HFFc6 (cell line): ENCODE measurements at regions not wholly inside any gene's neighbourhood (a gene's known extent, or its start where the extent isn't known, plus 50 kb on each side); places are given as distances from the start of the nearest gene placed in this dataset.

Experiments
- DNase-seq: peaks from one replicate; pipeline ENCODE4 v3.0.0-alpha.2; 2018
- H3K27ac Mint-ChIP-seq: 2 replicates; pipeline ENCODE4 v1.8.0; 2020; ENCODE audit warnings: mild to moderate bottlenecking, mixed read lengths
- H3K27me3 Mint-ChIP-seq: 2 replicates; pipeline ENCODE4 v1.8.0; 2021; ENCODE audit warnings: mild to moderate bottlenecking, moderate library complexity, mixed read lengths; ENCODE audit not compliant: insufficient read depth
- H3K36me3 Mint-ChIP-seq: 2 replicates; pipeline ENCODE4 v1.8.0; 2021; ENCODE audit warnings: low read depth, mixed read lengths
- H3K4me1 Mint-ChIP-seq: 2 replicates; pipeline ENCODE4 v1.8.0; 2020; ENCODE audit warnings: low read depth, mixed read lengths
- H3K4me3 Mint-ChIP-seq: 2 replicates; pipeline ENCODE4 v1.8.0; 2020; ENCODE audit warnings: mild to moderate bottlenecking, moderate library complexity, mixed read lengths
- H3K9me3 Mint-ChIP-seq: 2 replicates; pipeline ENCODE4 v1.8.0; 2020; ENCODE audit warnings: mild to moderate bottlenecking, mixed read lengths
- TF ChIP-seq, protein P1 (sequence below): fragments of 200-600 bp; sonication (generic); IDR thresholded peaks from 2 replicates; pipeline ENCODE4 v1.5.0; 2021; ENCODE audit warnings: antibody characterized with exemption, mild to moderate bottlenecking

DNA sequence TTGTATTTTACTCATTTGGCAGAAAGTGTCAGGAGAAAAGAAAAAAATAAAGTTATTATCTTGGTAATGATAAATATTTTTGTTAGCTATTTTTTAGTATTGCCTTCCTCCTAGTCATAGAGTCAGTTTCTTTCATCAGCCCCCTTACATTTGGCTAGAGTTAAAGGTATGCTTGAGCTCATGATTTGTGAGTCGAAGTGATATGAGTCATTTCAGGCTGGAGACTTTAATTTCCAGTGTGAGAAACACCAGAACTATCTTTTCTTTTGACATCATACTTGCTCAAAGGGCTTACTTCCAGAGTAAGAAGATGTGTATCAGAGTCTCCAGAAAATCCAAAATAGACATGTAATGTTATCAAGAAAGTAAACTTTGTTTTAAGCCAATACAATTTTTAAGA, 746.7 kb upstream of the TYRP1 start:
- peaks cover 54% of the 10 kb centered on the region for H3K9me3 Mint-ChIP-seq
- no peaks in the 10 kb centered on the region for H3K27me3 Mint-ChIP-seq
- H3K27ac Mint-ChIP-seq: no peak overlapping the region
- TF ChIP-seq, protein P1, sequence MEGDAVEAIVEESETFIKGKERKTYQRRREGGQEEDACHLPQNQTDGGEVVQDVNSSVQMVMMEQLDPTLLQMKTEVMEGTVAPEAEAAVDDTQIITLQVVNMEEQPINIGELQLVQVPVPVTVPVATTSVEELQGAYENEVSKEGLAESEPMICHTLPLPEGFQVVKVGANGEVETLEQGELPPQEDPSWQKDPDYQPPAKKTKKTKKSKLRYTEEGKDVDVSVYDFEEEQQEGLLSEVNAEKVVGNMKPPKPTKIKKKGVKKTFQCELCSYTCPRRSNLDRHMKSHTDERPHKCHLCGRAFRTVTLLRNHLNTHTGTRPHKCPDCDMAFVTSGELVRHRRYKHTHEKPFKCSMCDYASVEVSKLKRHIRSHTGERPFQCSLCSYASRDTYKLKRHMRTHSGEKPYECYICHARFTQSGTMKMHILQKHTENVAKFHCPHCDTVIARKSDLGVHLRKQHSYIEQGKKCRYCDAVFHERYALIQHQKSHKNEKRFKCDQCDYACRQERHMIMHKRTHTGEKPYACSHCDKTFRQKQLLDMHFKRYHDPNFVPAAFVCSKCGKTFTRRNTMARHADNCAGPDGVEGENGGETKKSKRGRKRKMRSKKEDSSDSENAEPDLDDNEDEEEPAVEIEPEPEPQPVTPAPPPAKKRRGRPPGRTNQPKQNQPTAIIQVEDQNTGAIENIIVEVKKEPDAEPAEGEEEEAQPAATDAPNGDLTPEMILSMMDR: no peak
- no peaks in the 10 kb centered on the region for H3K4me1 Mint-ChIP-seq
- no peaks in the 10 kb centered on the region; the same call in 1 of the 2 replicates for H3K36me3 Mint-ChIP-seq
- DNase-seq: no peak
- H3K4me3 Mint-ChIP-seq: no peak overlapping the region

- no peak for DNase-seq
- Mint-ChIP-seq H3K4me3 (no peak overlapping the region), H3K4me1 (no peaks in the 10 kb centered on the region), H3K27me3 (no peaks in the 10 kb centered on the region), H3K9me3 (peaks cover 31% of the 10 kb centered on the region), H3K36me3 (no peaks in the 10 kb centered on the region), H3K27ac (no peak overlapping the region)
- TF ChIP-seq, protein P1: no peak
Observed at GRCh38 chr9:11962327-11962726, 730.9 kb upstream of the TYRP1 start.

DNA sequence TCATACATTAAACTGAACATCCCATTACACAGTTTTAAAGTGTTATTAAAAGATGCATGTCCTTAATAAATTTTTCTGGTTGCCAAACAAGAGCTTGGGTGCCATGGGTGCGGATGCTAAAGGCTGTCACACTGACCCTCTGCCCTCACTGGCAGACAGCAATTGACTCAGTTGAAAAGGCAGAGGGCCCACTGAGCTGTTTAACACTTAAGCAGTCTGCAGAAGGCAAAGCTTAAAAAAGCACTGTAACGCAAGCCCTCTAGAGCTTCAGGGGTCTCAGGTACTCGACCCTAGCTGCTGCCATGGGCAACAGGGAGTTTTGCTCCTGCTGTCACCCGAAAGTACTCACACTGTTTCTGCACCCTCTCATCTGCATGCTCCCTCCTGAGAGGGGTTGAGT, 726.4 kb upstream of the TYRP1 start:
- H3K27ac Mint-ChIP-seq: no peak overlapping the region
- no peaks in the 10 kb centered on the region for H3K27me3 Mint-ChIP-seq
- H3K4me1 Mint-ChIP-seq: no peaks in the 10 kb centered on the region
- DNase-seq: no peak
- H3K9me3 Mint-ChIP-seq: peaks cover 41% of the 10 kb centered on the region
- H3K36me3 Mint-ChIP-seq: no peaks in the 10 kb centered on the region
- H3K4me3 Mint-ChIP-seq: no peak overlapping the region
- TF ChIP-seq, protein P1: no peak

- Mint-ChIP-seq H3K27ac (no peak overlapping the region), H3K4me1 (no peaks in the 10 kb centered on the region), H3K9me3 (peaks cover 42% of the 10 kb centered on the region), H3K27me3 (no peaks in the 10 kb centered on the region), H3K4me3 (no peak overlapping the region), H3K36me3 (no peaks in the 10 kb centered on the region)
- no peak for DNase-seq
- TF ChIP-seq, protein P1: no peak
Observed at GRCh38 chr9:11968631-11969030, 724.6 kb upstream of the TYRP1 start.

DNA sequence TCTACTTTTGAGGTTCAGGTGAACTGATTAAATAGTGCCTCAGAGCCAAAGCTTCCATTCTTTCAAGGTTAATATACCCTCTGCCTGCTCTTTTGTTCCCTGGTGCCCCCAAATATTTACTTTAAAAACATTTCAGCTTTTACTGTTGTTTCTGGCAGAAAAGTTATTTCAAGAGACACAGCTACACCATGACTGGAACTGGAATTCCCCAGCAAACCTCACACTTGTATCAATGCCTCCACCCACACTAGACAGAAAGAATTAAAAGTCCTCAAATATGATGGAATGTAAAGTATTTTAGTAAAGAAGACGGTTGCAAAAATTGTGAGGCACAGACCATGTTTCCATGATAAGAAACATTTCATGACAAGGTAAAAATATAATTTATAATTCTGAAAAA, 720.2 kb upstream of the TYRP1 start:
- Mint-ChIP-seq H3K27ac (no peak overlapping the region), H3K36me3 (no peaks in the 10 kb centered on the region), H3K4me3 (no peak overlapping the region), H3K4me1 (no peaks in the 10 kb centered on the region), H3K9me3 (peaks cover 24% of the 10 kb centered on the region), H3K27me3 (no peaks in the 10 kb centered on the region)
- TF ChIP-seq, protein P1: no peak
- no peak for DNase-seq

GRCh38 chr9:11973511-11973910, 719.7 kb upstream of the TYRP1 start:
- peaks cover 23% of the 10 kb centered on the region for H3K9me3 Mint-ChIP-seq

More at GRCh38 chr9:11973511-11973910, 719.7 kb upstream of the TYRP1 start:
- DNase-seq: no peak
- H3K4me1 Mint-ChIP-seq: no peaks in the 10 kb centered on the region
- H3K36me3 Mint-ChIP-seq: no peaks in the 10 kb centered on the region
- H3K27ac Mint-ChIP-seq: no peak overlapping the region
- no peak overlapping the region for H3K4me3 Mint-ChIP-seq
- no peaks in the 10 kb centered on the region for H3K27me3 Mint-ChIP-seq
- TF ChIP-seq, protein P1: no peak
